Erythroblast (primary cell): ENCODE measurements at regions not wholly inside any gene's neighbourhood (a gene's known extent, or its start where the extent isn't known, plus 50 kb on each side); places are given as distances from the start of the nearest gene placed in this dataset.

Experiments
- GATA1 ChIP-seq: IDR thresholded peaks from 2 replicates; pipeline ENCODE4 v1.6.1; 2011; ENCODE audit warnings: low read depth, mild to moderate bottlenecking, control low read depth, low read length, moderate library complexity
- POLR2A ChIP-seq: IDR thresholded peaks from 2 replicates; pipeline ENCODE4 v1.6.1; 2011; ENCODE audit warnings: mild to moderate bottlenecking, low read length

DNA sequence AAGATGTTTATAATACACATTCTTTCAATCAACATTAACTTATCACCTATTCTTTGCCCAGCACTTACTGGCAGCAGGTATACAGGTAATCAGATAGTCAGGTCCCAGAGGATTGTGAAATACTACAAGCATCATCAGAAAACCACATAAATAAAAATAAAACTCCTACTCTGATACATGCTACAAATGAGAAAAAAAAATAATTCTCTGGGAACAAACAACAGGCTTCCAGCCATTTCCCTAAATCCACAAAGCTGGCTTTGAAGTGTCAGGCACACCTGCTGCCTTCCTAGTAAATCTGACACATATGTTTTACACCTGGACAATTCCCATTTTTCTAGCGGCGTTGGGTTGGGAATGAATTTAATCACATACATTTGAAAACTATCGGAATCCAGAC lies 384.5 kb upstream of the CDH4 start:
- TF ChIP-seq POLR2A (no peak), GATA1 (no peak)
